ENCODE measurements at regions not wholly inside any gene's neighbourhood (a gene's known extent, or its start where the extent isn't known, plus 50 kb on each side); places are given as distances from the start of the nearest gene placed in this dataset.

- H3K36me3 Mint-ChIP-seq (ENCODE audit: insufficient read depth, unreplicated experiment): no peaks in the 10 kb centered on the region
- intact Hi-C loops (cut with micrococcal nuclease): no loop called here
- no peak overlapping the region for H3K4me3 Mint-ChIP-seq (ENCODE audit: unreplicated experiment)
- ChIA-PET POLR2A (interaction anchor here (0.6 kb wide), 2 partner anchors 25 to 29 kb away, joined by 3 to 4 read pairs; no protein-coding TSS in a partner anchor), CTCF (interaction anchor here (0.7 to 1.0 kb wide), 2 partner anchors 32 to 33 kb away, joined by 4 read pairs; no protein-coding TSS in a partner anchor)
- H3K9me3 Mint-ChIP-seq (ENCODE audit: unreplicated experiment): no peaks in the 10 kb centered on the region
- H3K27ac Mint-ChIP-seq (ENCODE audit: low read depth, unreplicated experiment): no peak overlapping the region
- no peak for DNase-seq (ENCODE audit: unreplicated experiment)
- H3K27me3 Mint-ChIP-seq (ENCODE audit: insufficient read depth, unreplicated experiment): no peaks in the 10 kb centered on the region
- TF ChIP-seq, protein P1, sequence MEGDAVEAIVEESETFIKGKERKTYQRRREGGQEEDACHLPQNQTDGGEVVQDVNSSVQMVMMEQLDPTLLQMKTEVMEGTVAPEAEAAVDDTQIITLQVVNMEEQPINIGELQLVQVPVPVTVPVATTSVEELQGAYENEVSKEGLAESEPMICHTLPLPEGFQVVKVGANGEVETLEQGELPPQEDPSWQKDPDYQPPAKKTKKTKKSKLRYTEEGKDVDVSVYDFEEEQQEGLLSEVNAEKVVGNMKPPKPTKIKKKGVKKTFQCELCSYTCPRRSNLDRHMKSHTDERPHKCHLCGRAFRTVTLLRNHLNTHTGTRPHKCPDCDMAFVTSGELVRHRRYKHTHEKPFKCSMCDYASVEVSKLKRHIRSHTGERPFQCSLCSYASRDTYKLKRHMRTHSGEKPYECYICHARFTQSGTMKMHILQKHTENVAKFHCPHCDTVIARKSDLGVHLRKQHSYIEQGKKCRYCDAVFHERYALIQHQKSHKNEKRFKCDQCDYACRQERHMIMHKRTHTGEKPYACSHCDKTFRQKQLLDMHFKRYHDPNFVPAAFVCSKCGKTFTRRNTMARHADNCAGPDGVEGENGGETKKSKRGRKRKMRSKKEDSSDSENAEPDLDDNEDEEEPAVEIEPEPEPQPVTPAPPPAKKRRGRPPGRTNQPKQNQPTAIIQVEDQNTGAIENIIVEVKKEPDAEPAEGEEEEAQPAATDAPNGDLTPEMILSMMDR (IDR thresholded peaks at IDR 0.05; ENCODE audit: unreplicated experiment): no peak
- no TSS peak for BruUV-seq (replicated peaks)
- no peaks in the 10 kb centered on the region for H3K4me1 Mint-ChIP-seq (ENCODE audit: insufficient read depth, unreplicated experiment)
These were observed 60.2 kb upstream of the MTNR1B start for GRCh38 chr11:92909214-92909613.

DNA sequence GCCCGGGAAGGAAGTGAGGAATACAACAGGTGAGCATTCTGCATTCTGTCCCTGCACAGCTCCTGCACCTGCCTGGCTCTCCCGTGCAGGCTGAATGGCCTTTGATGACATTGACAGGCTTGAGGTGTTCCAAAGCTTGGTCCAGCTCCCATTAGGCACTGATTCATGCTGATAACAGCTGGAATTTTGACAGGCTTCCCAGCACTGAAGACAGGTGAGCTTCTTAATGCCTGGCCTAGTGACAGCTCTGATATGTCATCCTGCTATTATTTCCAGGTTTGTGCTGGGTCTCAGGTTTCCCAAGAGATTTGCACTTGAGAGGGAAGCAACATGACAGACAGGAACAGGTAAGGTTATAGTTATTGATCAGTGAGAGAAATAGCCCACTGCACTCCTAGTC lies 58.0 kb upstream of the MTNR1B start:
- Mint-ChIP-seq H3K4me1 (ENCODE audit: insufficient read depth, unreplicated experiment) (no peaks in the 10 kb centered on the region), H3K9me3 (ENCODE audit: unreplicated experiment) (no peaks in the 10 kb centered on the region), H3K36me3 (ENCODE audit: insufficient read depth, unreplicated experiment) (no peaks in the 10 kb centered on the region), H3K4me3 (ENCODE audit: unreplicated experiment) (no peak overlapping the region), H3K27ac (ENCODE audit: low read depth, unreplicated experiment) (no peak overlapping the region), H3K27me3 (ENCODE audit: insufficient read depth, unreplicated experiment) (no peaks in the 10 kb centered on the region)
- TF ChIP-seq, protein P1 (IDR thresholded peaks at IDR 0.05; ENCODE audit: unreplicated experiment): no peak
- DNase-seq (ENCODE audit: unreplicated experiment): no peak
- ChIA-PET CTCF (interaction anchor here (1.0 kb wide), 1 partner anchor 24 kb away, joined by 4 read pairs; no protein-coding TSS in a partner anchor), POLR2A (no interaction called here)
- BruUV-seq (replicated peaks): no TSS peak
- intact Hi-C loops (cut with micrococcal nuclease): no loop called here

- DNase-seq (ENCODE audit: unreplicated experiment): no peak
- no peaks in the 10 kb centered on the region for H3K9me3 Mint-ChIP-seq (ENCODE audit: unreplicated experiment)
- no peaks in the 10 kb centered on the region for H3K4me1 Mint-ChIP-seq (ENCODE audit: insufficient read depth, unreplicated experiment)
- intact Hi-C loops (cut with micrococcal nuclease): no loop called here
- no peak overlapping the region for H3K27ac Mint-ChIP-seq (ENCODE audit: low read depth, unreplicated experiment)
- ChIA-PET POLR2A (no interaction called here), CTCF (interaction anchor here (0.7 to 1.0 kb wide), 3 partner anchors 9 to 319 kb away, joined by 3 to 4 read pairs (median 3); no protein-coding TSS in a partner anchor)
- BruUV-seq (replicated peaks): no TSS peak
- no peaks in the 10 kb centered on the region for H3K27me3 Mint-ChIP-seq (ENCODE audit: insufficient read depth, unreplicated experiment)
- H3K36me3 Mint-ChIP-seq (ENCODE audit: insufficient read depth, unreplicated experiment): no peaks in the 10 kb centered on the region
- H3K4me3 Mint-ChIP-seq (ENCODE audit: unreplicated experiment): no peak overlapping the region
- TF ChIP-seq, protein P1 (IDR thresholded peaks at IDR 0.05; ENCODE audit: unreplicated experiment): no peak
These were observed 53.9 kb upstream of the MTNR1B start for GRCh38 chr11:92915551-92915950.

- intact Hi-C loops (cut with micrococcal nuclease): no loop called here
- DNase-seq (ENCODE audit: unreplicated experiment): no peak
- CTCF ChIA-PET: interaction anchor here (0.6 to 0.7 kb wide), 2 partner anchors 291 to 310 kb away, joined by 3 read pairs; no protein-coding TSS in a partner anchor
- POLR2A ChIA-PET: no interaction called here
- Mint-ChIP-seq H3K27me3 (ENCODE audit: insufficient read depth, unreplicated experiment) (no peaks in the 10 kb centered on the region), H3K9me3 (ENCODE audit: unreplicated experiment) (no peaks in the 10 kb centered on the region), H3K4me3 (ENCODE audit: unreplicated experiment) (no peak overlapping the region), H3K27ac (ENCODE audit: low read depth, unreplicated experiment) (no peak overlapping the region), H3K36me3 (ENCODE audit: insufficient read depth, unreplicated experiment) (no peaks in the 10 kb centered on the region), H3K4me1 (ENCODE audit: insufficient read depth, unreplicated experiment) (no peaks in the 10 kb centered on the region)
- TF ChIP-seq, protein P1 (IDR thresholded peaks at IDR 0.05; ENCODE audit: unreplicated experiment): no peak
- no TSS peak for BruUV-seq (replicated peaks)
These were observed 53.2 kb upstream of the MTNR1B start for GRCh38 chr11:92916299-92916698.
